HCT116 (cell line): ENCODE measurements at regions not wholly inside any gene's neighbourhood (a gene's known extent, or its start where the extent isn't known, plus 50 kb on each side); places are given as distances from the start of the nearest gene placed in this dataset.

Experiments
- CTCF ChIP-seq, 3 experiments: fragments of 200-600 bp in 1 of 3; sonication (generic) in 1 of 3; IDR thresholded peaks in 2 of 3; conservative IDR thresholded peaks in 1 of 3; 2 replicates each; pipeline ENCODE4 v1.5.1; 2012 to 2017; ENCODE audit warnings: low read depth in 2 of 3, low read length in 2 of 3, antibody characterized with exemption in 1 of 3, borderline replicate concordance in 1 of 3, control low read depth in 1 of 3, mild to moderate bottlenecking in 1 of 3, mixed read lengths in 1 of 3, mixed run types in 1 of 3, moderate library complexity in 1 of 3; ENCODE audit not compliant: insufficient read depth in 1 of 3
- MAX ChIP-seq: IDR thresholded peaks from 2 replicates; pipeline ENCODE4 v1.6.1; 2012
- SP1 ChIP-seq: IDR thresholded peaks from 2 replicates; pipeline ENCODE4 v1.6.1; 2012; ENCODE audit warnings: low read depth
- YY1 ChIP-seq: IDR thresholded peaks from 2 replicates; pipeline ENCODE4 v1.6.1; 2011; ENCODE audit warnings: low read length, low read depth, moderate library complexity, mild to moderate bottlenecking; ENCODE audit not compliant: insufficient replicate concordance; ENCODE audit errors: extremely low read depth

GRCh38 chr5:101664071-101664791 is 631.9 kb downstream of the SLCO4C1 start:
- TF ChIP-seq YY1 (no peak), CTCF (IDR thresholded peaks at IDR 0.05 in 2 of 3, conservative IDR thresholded peaks at IDR 0.05 in 1 of 3; ENCODE audit: borderline replicate concordance in 1 of 3, insufficient read depth in 1 of 3, low read depth in 2 of 3, low read length in 2 of 3) (no peak), MAX (no peak), SP1 (no peak)
